ENCODE measurements at regions not wholly inside any gene's neighbourhood (a gene's known extent, or its start where the extent isn't known, plus 50 kb on each side); places are given as distances from the start of the nearest gene placed in this dataset.

GRCh38 chr4:122555216-122555615 is 65.7 kb downstream of the IL21 start:
- no peak for DNase-seq
- POLR2A ChIA-PET (ENCODE audit: unreplicated experiment), result no interaction called here
- Histone ChIP-seq H3K4me2 (ENCODE audit: low read length) (no peak overlapping the region), H3K36me3 (ENCODE audit: low read depth, low read length) (no peaks in the 10 kb centered on the region), H3K79me2 (ENCODE audit: low read length) (no peaks in the 10 kb centered on the region), H3F3A (ENCODE audit: low read length, unreplicated experiment) (no peaks in the 10 kb centered on the region), H3K9me2 (replicated peaks; ENCODE audit: low read length) (no peaks in the 10 kb centered on the region), H3K27me3 (ENCODE audit: low read length) (no peaks in the 10 kb centered on the region), H4K20me1 (ENCODE audit: low read length) (no peaks in the 10 kb centered on the region), H3K4me3 (ENCODE audit: low read length) (no peak overlapping the region), H3K27ac (ENCODE audit: low read length) (no peak overlapping the region), H2AFZ (ENCODE audit: low read length) (no peak overlapping the region), H3K4me1 (ENCODE audit: insufficient read depth, low read length) (no peaks in the 10 kb centered on the region), H3K9me3 (ENCODE audit: low read length) (no peaks in the 10 kb centered on the region), H3K9ac (ENCODE audit: low read length) (no peak overlapping the region)
- no peak for ATAC-seq
- BruUV-seq (replicated peaks), result no TSS peak
- intact Hi-C loops (cut with micrococcal nuclease), result no loop called here
- CTCF ChIA-PET, result no interaction called here
- TF ChIP-seq EZH2phosphoT487 (IDR thresholded peaks at IDR 0.05; ENCODE audit: borderline replicate concordance, low read length) (no peak), EZH2 (IDR thresholded peaks at IDR 0.05; ENCODE audit: low read length, unreplicated experiment) (no peak)
- TF ChIP-seq, protein P1, sequence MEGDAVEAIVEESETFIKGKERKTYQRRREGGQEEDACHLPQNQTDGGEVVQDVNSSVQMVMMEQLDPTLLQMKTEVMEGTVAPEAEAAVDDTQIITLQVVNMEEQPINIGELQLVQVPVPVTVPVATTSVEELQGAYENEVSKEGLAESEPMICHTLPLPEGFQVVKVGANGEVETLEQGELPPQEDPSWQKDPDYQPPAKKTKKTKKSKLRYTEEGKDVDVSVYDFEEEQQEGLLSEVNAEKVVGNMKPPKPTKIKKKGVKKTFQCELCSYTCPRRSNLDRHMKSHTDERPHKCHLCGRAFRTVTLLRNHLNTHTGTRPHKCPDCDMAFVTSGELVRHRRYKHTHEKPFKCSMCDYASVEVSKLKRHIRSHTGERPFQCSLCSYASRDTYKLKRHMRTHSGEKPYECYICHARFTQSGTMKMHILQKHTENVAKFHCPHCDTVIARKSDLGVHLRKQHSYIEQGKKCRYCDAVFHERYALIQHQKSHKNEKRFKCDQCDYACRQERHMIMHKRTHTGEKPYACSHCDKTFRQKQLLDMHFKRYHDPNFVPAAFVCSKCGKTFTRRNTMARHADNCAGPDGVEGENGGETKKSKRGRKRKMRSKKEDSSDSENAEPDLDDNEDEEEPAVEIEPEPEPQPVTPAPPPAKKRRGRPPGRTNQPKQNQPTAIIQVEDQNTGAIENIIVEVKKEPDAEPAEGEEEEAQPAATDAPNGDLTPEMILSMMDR (conservative IDR thresholded peaks at IDR 0.05; ENCODE audit: low read depth, low read length), result no peak

DNA sequence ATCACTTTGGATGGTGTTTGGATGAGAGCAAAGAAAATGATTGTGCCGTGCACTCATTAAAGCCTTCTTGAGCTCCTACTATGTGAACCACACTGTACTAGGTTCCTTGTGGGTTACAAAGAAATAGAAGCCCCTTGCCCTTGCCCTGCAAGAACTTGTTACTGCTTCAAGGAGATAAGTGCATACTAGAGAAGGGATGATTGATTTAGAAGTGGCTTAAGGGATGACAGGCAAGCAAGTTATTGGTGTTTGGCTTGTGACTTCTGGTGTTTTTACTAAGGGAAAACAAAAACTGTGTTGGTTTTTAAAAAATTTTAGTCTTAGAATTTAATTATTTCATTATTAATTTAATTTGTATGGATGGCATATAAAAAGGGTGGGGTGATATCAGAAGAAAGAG is 67.4 kb downstream of the IL21 start:
- no peaks in the 10 kb centered on the region for H3K9me3 ChIP-seq (ENCODE audit: low read length)
- no peak overlapping the region for H3K4me2 ChIP-seq (ENCODE audit: low read length)
- ATAC-seq (no peak), DNase-seq (no peak)
- CTCF ChIA-PET, result no interaction called here
- H3K36me3 ChIP-seq (ENCODE audit: low read depth, low read length), result no peaks in the 10 kb centered on the region
- no TSS peak for BruUV-seq (replicated peaks)
- H3K27ac ChIP-seq (ENCODE audit: low read length), result no peak overlapping the region
- H3F3A ChIP-seq (ENCODE audit: low read length, unreplicated experiment), result no peaks in the 10 kb centered on the region
- TF ChIP-seq EZH2 (IDR thresholded peaks at IDR 0.05; ENCODE audit: low read length, unreplicated experiment) (no peak), EZH2phosphoT487 (IDR thresholded peaks at IDR 0.05; ENCODE audit: borderline replicate concordance, low read length) (no peak)
- TF ChIP-seq, protein P1 (conservative IDR thresholded peaks at IDR 0.05; ENCODE audit: low read depth, low read length), result no peak
- H3K27me3 ChIP-seq (ENCODE audit: low read length), result no peaks in the 10 kb centered on the region
- no peaks in the 10 kb centered on the region for H3K79me2 ChIP-seq (ENCODE audit: low read length)
- POLR2A ChIA-PET (ENCODE audit: unreplicated experiment), result no interaction called here
- no peaks in the 10 kb centered on the region for H3K9me2 ChIP-seq (replicated peaks; ENCODE audit: low read length)
- no peak overlapping the region for H3K4me3 ChIP-seq (ENCODE audit: low read length)
- no peak overlapping the region for H3K9ac ChIP-seq (ENCODE audit: low read length)
- H4K20me1 ChIP-seq (ENCODE audit: low read length), result no peaks in the 10 kb centered on the region
- intact Hi-C loops (cut with micrococcal nuclease), result no loop called here
- H3K4me1 ChIP-seq (ENCODE audit: insufficient read depth, low read length), result no peaks in the 10 kb centered on the region
- no peak overlapping the region for H2AFZ ChIP-seq (ENCODE audit: low read length)

- ATAC-seq (no peak), DNase-seq (no peak)
- H3K9me3 ChIP-seq (ENCODE audit: low read length), result no peaks in the 10 kb centered on the region
- H3K4me2 ChIP-seq (ENCODE audit: low read length), result no peak overlapping the region
- H3K4me1 ChIP-seq (ENCODE audit: insufficient read depth, low read length), result no peaks in the 10 kb centered on the region
- H3K9me2 ChIP-seq (replicated peaks; ENCODE audit: low read length), result no peaks in the 10 kb centered on the region
- no peaks in the 10 kb centered on the region for H3K36me3 ChIP-seq (ENCODE audit: low read depth, low read length)
- no peak overlapping the region for H3K27ac ChIP-seq (ENCODE audit: low read length)
- H2AFZ ChIP-seq (ENCODE audit: low read length), result no peak overlapping the region
- no peaks in the 10 kb centered on the region for H3K79me2 ChIP-seq (ENCODE audit: low read length)
- H3K9ac ChIP-seq (ENCODE audit: low read length), result no peak overlapping the region
- TF ChIP-seq, protein P1 (conservative IDR thresholded peaks at IDR 0.05; ENCODE audit: low read depth, low read length), result no peak
- no peak for TF ChIP-seq EZH2phosphoT487 (IDR thresholded peaks at IDR 0.05; ENCODE audit: borderline replicate concordance, low read length)
- no peak for TF ChIP-seq EZH2 (IDR thresholded peaks at IDR 0.05; ENCODE audit: low read length, unreplicated experiment)
- intact Hi-C loops (cut with micrococcal nuclease), result no loop called here
- CTCF ChIA-PET, result no interaction called here
- no peaks in the 10 kb centered on the region for H3F3A ChIP-seq (ENCODE audit: low read length, unreplicated experiment)
- no peak overlapping the region for H3K4me3 ChIP-seq (ENCODE audit: low read length)
- no peaks in the 10 kb centered on the region for H4K20me1 ChIP-seq (ENCODE audit: low read length)
- POLR2A ChIA-PET (ENCODE audit: unreplicated experiment), result no interaction called here
- no peaks in the 10 kb centered on the region for H3K27me3 ChIP-seq (ENCODE audit: low read length)
- BruUV-seq (replicated peaks), result no TSS peak
These were observed 68.0 kb downstream of the IL21 start for GRCh38 chr4:122552898-122553297.
